ENCODE measurements at regions not wholly inside any gene's neighbourhood (a gene's known extent, or its start where the extent isn't known, plus 50 kb on each side); places are given as distances from the start of the nearest gene placed in this dataset.

GRCh38 chr1:95865769-95866168 lies 631.8 kb downstream of the RWDD3 start:
- no peak for TF ChIP-seq CTCF (IDR thresholded peaks at IDR 0.05; ENCODE audit: low read depth, low read length, missing input control)
- TF ChIP-seq RAD21 (IDR thresholded peaks at IDR 0.05), result no peak
- no peak for TF ChIP-seq HNF4G (IDR thresholded peaks at IDR 0.05)
- TF ChIP-seq RXRA (IDR thresholded peaks at IDR 0.05), result no peak
- no peak for TF ChIP-seq TAF1 (conservative IDR thresholded peaks at IDR 0.05)
- no peak for TF ChIP-seq HNF4A (conservative IDR thresholded peaks at IDR 0.05)
- no peak for TF ChIP-seq FOXA1 (IDR thresholded peaks at IDR 0.05)

Data from liver (tissue), 3 donors.